ENCODE measurements at regions not wholly inside any gene's neighbourhood (a gene's known extent, or its start where the extent isn't known, plus 50 kb on each side); places are given as distances from the start of the nearest gene placed in this dataset.
"Not testable (repeated sequence)": the region's sequence is repeated elsewhere in the genome, so short reads cannot be mapped to it uniquely, and the experiment has no call there.

DNA sequence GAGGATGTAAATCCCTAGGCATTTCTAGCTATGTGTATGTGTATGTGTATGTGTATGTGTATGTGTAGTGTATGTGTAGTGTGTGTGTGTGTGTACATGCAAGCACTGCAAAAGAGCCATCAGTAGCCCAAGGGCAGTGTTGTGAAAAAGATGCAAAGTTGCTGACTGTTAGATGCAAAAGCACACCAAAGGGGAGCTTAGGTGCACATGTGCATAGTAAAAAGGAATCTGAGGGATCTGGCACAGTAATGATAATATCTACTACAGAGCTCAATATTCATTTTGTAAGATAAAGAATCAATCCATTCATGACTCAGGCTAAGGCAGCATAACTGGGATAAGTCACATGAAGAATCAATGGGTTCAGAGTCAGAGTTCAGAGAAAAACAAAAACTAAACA is 80.2 kb downstream of the TMEM47 start:
- DNase-seq, result no peak

DNA sequence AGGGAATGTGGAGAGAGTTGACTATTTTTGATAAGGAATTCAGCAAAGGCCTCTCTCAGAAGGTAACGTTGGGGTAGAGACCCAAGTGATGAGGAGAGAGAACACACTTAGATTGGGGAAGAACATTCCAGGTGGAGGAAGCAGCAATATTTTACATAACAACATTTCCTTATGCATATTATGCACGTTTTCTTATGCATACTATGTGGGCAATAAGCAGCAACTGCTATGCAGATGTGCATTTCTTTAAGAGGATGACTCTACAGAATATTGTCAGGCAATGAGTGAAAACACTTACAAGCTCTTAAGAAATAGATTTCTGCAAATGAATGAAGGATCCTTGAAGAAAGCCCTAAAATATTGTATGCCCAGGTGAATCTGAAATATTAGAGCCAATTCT is 91.1 kb downstream of the TMEM47 start:
- DNase-seq, result no peak

DNA sequence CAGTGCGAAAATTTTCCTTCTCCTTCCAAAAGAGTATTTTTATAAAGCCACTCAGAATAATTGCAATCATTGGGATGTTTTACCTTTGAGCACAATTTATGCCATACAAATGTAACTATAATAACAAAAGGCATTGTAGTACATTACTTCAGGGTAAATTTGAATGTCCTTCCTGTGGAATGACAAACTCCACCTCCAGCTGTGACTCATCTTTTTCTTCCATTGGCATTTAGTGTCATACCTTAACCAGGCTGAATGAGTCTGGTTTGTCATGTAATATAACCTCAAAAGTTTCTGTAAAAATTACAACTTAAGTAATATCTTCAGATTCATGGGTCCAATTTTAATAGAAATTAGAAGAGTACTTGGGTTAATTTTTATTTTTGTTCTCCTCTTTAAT is 93.3 kb downstream of the TMEM47 start:
- DNase-seq, result no peak

DNA sequence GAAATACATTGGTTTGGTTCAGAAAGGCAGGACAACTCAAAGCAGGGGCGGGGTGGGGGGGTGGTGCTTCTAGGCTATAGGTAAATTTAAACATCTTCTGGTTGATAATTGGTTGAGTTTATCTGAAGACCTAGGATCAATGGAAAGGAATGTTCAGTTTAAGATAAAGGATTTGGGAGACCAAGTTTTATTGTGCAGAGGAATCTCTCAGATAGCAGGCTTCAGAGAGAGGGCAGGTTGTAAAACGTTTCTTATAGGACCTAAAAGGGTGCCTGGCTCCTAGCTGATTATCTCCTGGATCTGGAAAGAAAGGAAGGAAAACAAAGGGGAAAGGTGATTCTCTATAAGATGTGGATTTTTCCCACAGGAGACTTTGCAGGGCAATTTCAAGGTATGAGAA is 94.0 kb downstream of the TMEM47 start:
- DNase-seq, result no peak

DNA sequence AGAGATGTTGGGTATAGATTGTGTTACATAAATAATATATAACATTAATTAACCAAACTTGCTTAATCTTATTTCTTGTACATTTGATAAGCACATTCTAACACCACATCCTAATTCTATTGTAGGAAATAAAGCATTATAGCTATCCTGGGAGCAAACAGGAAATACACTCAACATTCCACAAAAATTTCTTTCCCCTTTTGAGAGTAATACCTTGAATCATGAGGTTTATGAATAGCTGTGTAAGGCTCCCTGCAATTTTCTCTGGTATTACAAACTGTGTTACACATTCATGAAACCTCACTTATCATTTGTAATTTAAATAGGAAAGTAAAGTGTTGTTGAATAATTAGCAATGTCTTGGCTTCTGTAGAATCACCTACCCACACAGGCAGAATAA is 95.1 kb downstream of the TMEM47 start:
- DNase-seq, result no peak

DNA sequence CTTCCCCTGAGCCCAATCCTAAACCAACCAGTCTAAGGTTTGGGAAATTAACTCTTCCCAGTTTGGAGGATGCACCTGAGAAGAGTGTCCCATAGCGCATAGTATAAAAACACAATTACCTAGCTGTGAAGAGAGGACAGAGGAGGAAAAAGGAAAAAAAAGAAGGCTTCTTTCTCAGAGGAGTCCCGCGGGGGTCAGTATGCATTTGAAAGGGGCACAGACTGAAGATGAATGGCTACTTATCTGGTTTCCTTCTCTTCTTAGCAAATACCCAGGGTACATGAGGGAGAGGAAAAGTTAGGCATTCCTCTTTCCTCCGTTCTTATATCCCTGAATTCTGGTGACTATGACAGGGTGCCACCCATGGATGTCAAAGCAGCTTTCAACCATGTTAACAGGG is 96.9 kb downstream of the TMEM47 start:
- DNase-seq, result no peak

DNA sequence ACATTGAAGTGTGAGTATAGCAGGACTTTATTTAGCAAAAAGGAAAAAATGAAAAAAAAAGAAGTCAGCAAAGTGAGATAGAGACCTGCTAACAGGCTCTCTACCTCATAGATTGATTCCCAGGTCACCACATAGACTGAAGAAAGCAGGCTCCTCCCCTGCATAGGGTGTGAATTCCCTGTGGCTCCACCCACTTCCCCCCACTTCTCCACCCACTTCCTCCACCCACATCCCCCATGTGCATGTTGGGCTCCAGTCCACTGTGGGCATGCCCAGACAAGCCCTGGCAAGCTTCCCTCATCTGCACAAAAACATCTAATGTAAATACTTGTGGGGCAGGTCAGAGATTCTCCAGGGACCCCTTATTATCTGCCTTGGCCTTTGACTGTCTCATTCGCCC is 97.8 kb downstream of the TMEM47 start:
- peak; percentile 0 for DNase-seq

DNA sequence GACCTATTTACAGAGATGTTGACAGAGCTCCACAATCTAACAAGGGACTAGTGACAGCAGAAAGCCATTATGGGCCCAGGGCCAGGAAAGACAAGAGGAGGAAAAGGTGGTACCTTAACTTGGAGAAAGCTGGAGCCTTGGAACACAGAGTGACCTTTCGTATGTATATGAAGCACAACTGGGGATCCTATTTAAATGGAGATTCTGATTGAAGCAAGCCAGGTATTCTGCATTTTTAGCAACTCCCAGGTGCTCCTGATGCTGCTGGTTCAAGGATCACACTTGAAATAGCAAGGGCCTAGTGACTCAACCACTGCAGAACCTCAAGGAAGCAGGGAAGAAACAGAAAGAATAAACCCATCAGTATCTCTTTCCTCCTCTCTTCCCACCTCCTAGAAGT is 99.4 kb downstream of the TMEM47 start:
- no peak for DNase-seq

DNA sequence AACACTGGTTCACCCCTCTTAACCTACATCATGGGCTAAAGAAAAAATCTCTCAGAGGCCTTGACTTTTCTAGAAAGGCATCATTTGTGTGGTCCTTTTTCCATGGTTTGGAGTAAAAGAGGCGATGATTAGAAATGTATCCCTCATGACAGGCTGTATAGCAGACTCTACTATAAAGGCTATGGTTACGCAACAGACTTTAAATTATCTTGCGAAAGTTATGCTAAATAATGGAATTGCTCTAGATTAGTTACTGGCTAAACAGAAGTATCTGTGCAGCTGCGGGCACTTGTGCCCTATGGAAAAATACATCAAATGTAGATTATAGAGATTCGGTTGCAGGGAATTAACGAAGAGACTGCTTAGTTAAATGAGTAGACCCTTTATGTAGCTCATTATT is 101.6 kb downstream of the TMEM47 start:
- no peak for DNase-seq

DNA sequence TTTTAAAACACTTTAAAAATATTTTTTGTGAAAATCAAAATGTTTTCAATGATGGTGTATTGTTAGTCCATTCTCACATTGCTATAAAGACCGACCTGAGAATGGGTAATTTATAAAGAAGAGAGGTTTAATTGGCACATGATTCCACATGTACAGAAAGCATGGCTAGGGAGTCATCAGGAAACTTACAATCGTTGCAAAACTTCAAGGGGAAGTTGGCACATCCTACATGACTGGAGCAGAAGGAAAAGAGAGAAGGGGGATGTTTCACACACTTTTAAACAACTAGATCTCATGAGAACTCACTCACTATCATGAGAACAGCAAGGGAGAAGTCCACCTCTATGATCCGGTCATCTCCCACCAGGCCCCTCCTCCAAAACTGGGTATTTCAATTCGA is 110.7 kb downstream of the TMEM47 start:
- no peak for DNase-seq

DNA sequence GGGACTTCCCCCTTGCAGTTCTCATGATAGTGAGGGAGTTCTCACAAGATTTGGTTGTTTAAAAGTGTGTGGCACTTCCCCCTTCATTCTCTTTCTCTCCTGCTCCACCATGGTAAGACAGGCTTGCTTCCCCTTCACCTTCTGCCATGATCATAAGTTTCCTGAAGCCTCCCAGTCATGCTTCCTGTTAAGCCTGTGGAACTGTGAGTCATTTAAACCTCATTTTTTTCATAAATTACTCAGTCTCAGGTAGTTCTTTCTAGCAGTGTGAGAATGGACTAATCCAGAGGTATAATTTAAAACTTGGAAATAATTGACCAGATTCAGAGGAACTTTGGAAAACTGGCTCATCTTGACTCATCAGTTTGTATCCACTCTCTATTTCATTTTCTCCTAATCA is 129.0 kb downstream of the TMEM47 start:
- DNase-seq, result no peak

DNA sequence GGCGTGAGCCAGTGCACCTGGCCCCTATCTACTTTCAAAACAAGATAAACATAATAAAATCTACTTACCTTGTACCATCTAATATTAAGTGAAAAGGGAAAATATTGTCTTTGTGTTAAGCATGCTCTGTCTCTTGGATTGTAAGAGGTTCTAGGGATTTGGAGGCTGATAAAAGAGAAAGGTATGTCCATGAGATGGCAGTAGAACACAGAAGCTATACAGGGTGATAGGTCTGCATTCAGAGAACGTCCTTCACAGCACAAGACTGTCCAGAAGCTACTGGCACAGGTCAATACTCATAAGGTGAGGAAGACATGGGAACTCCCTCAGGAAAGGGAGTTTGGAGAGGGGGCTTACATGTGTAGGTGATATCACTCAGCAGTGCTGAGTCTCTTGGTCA is 135.5 kb downstream of the TMEM47 start:
- no peak for DNase-seq

DNA sequence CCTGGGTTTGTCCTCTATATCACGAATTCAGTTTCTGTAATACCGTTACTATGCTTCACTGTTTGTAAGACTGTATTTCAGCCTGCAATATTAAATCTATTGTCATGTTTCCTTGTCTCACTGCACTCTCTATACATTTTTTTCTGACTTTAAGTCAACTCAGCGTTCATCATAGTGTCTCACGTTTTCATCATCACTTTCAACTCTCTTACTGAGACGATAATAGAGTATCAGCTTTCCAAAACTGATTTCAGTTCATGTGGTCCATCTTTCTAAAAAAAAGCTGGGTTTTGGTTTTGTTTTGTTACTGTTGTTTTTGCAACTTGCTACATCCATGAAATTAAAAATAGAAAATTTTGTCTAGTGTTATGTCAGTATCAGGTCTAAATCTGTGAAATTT is 147.7 kb downstream of the TMEM47 start:
- DNase-seq, result no peak

DNA sequence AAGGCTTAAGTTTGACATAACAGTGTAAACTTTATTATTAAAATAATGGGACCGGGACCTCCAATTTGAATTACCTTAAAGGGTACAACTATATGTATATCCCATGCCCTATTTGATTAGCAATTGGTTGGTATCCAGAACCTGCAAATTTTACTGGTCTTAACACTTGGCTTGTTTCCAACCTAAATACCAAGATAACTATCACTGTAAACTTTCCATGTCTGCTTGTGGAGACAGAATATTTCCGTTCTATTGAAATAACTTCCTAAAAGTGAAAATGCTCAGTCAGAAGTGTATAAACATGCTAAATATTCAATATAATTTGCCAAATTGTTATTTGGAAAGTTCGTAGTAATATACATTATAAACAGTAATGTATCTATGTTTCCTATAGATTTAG is 154.0 kb downstream of the TMEM47 start:
- DNase-seq, result no peak

DNA sequence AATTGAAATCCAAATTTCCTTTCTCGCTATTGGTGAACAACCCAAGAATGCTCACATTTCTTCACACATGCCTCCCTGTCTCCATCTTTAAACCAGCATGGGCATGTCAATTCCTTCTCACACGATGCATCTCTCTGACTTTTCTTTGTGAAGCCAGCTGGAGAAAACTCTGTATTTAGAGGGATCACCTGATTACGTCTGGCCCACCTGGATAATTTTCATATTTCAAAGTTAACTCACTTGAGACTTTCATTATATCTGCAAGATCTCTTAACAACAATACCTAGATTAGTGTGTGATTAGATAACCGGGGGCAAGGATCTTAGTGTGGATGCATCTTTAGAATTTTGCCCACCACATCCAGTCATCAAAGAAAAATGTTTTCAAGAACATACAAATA is 164.0 kb downstream of the TMEM47 start:
- no peak for DNase-seq

DNA sequence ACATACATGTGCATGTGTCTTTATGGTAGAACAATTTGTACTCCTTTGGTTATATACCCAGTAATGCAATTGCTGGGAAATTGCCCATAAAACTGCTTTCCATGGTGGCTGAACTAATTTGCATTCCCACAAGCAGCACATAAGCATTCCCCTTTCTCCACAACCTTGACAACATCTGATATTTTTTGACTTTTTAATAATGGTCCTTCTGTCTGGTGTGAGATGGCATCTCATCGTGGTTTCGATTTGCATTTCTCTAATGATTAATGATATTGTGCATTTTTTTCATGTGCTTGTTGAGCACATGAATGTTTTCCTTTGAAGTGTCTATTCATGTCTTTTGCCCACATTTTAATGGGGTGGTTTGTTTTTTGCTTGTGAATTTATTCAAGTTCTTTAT is 166.0 kb downstream of the TMEM47 start:
- no peak for DNase-seq

DNA sequence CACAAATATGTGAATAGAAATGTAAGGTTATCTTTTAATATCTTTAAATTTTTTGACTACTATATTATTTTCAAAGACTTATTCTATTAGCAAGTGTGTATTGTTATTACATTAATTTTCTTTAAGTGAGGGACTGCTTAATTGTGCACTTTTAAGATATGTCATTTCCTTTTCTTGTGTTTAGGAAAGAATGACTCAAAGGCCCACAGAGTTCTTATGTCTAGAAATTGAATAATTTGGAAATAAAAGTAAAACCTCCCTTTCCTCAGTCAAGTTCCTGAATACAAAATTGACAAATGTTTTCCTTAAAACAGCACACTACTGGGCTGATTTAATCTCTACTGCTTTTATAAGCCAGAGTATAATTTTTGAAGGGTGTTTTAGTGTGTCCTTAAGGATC is 169.7 kb downstream of the TMEM47 start:
- DNase-seq, result no peak

DNA sequence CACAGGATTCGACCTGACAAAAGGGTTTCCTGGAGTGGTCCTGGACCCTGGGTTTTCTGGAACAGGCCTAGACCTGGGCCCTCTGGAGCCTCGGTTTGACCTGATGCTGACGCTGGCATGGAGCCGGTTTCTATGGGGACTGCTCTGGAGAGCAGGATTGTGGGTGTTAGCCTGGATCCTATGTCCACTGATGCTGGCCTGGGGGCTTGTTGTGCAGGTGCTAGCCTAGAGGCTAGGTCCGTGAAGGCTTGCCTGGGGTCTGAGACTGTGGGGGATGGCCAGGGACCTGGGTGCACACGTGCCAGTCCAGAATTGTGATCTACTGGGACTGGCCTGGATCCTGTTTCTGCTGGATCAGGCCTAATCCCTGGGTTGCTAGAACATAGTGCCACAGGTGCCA is 173.1 kb downstream of the TMEM47 start:
- DNase-seq, result no peak

DNA sequence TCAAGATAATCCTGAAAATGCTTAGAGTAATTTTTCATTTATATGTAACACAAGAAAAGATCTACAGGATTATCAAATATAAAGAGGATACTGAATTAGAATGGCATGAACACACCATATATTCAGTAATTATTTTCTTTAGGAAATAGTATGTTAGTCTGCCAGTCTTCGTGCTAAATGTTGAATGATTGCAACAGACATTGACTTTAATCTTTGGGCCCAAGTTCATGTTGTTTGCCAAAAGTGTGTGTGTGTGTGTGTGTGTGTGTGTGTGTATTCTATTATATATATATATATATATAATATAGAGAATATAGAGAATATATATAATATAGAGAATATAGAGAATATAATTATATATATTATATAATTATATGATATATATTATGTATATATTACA is 186.6 kb downstream of the TMEM47 start:
- DNase-seq, result no peak

DNA sequence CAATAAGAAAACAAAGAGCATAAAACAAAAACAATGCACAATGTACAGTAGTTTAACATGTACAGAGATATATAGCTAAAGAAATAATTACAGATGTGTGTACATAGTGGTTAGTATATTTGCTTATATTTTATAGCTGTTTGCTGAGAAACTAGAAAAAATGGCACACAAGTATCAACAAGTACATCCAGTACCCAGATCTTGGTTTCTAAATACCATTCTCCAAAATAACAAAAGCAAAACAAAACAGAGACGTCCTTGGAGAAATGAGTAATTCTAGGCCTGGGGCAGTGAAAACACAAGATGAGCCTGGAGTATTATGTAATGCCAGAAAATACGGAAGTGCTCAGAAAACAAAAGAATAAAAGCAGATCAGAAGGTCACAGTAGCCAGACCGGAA is 189.6 kb downstream of the TMEM47 start:
- no peak for DNase-seq

DNA sequence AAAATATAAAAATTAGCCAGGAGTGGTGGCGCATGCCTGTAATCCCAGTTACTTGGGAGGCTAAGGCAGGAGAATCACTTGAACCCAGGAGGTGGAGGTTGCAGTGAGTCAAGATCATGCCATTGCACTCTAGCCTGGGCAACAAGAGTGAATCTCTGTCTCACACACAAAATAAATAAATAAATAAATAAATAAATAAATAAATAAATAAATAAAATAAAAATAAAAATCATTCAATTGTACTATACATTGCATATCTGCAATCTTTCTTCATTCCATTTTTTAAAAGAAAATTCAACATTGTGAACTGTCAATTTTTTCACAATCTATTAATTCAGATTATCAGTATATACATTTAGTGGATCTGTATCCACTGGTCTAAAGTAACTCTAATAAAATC is 193.9 kb downstream of the TMEM47 start:
- DNase-seq, result not testable (repeated sequence)

DNA sequence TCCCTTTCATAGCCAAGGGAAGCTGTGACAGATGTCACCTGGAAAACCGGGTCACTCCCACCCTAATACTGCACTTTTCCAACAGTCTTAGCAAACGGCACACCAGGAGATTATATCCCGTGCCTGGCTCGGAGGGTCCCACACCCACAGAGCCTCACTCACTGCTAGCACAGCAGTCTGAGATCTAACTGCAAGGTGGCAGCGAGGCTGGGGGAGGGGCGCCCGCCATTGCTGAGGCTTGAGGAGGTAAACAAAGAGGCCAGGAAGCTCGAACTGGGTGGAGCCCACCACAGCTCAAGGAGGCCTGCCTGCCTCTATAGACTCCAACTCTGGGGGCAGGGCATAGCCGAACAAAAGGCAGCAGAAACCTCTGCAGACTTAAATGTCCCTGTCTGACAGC is 199.2 kb downstream of the TMEM47 start:
- not testable (repeated sequence) for DNase-seq

DNA sequence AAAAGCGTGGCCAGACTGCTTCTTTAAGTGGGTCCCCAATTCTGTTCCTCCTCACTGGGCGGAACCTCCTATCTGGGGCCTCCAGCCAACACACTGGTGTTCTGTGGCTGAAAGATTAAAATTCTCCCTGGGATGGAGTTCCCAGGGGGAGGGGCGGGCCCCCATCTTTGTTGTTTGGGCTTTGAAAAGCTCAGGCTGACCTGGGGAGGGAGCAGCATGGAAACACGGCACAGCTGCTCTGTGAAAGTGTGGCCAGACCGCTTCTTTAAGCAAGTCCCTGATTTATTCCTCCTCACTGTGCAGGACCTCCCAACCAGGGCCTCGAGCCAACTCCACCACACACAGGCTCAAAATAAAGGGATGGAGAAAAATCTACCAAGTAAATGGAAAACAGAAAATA is 219.5 kb downstream of the TMEM47 start:
- DNase-seq, result no peak

DNA sequence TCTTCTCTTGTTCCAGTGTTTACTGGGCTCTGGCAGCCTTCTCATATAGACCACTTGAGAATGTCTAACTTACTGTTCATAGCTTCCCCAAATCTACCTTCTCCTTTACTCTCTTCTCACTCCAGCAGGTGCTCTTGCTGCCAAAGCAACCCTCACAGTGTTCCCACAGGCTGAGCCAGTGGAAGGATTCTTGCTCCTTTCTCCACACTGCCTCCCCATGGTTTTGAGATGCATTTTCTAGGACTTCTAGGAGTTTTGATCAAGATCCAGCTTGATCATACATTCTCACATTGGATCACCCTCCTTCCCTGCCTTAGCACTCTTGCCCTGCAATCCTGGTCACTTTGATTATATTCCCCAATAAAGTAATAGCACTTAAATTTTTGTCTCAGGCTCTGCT is 230.8 kb downstream of the TMEM47 start:
- no peak for DNase-seq

DNA sequence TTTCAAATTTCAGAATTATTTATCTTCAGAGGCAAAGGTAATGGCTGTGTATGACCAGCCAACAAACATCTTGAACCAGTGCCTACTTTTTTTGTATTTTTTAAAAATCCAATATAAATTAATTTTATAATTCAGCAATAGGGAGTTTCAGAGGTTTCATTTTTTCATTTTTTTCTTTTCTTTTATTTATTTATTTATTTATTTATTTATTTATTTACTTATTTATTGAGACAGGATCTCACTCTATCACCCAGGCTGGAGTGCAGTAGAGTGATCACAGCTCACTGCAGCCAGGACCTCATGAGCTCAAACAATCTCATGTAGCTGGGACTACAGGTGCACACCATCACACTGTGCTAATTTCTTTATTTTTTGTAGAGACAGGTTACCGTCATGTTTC is 250.5 kb downstream of the TMEM47 start:
- no peak for DNase-seq

DNA sequence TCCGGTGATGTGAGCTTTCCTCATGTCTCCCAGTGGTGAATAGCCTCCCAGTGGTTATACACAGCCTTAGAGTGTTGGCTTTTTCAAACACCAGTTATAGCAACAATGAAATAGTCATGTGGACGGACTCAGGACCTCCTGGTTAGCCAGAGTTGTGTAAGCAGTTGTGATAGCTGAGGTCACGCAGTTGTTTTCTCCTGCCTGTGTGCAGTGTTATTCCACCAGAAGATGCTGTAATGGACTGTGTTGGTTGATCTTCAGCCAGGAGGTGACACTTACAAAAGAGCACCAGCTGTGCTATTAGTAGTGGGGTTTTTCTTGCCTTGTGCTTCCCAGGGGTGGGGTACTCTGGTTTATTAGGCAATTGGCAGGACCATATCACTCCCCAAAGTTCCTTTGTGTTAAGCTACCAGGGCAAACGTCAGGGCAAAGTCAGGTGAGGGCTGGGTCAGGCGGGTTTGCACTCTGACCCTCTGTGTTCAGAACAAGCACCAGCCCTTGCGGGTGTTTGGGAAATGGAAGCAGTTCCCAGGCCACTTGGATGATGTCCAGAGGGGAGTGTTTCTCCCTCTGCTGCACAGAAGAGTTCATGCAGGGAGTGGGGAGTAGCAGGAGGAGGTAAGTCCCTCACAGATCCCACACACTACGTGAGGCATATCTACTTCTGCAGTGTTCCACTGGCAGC is 252.6 kb downstream of the TMEM47 start:
- no peak for DNase-seq
